OCI-M2 (cell line): ENCODE measurements at regions not wholly inside any gene's neighbourhood (a gene's known extent, or its start where the extent isn't known, plus 50 kb on each side); places are given as distances from the start of the nearest gene placed in this dataset.

Source experiments
- DNase-seq: peaks from one replicate; lab custom pipeline; 2025; ENCODE audit not compliant: unreplicated experiment; lab: John Stamatoyannopoulos, UW

DNA sequence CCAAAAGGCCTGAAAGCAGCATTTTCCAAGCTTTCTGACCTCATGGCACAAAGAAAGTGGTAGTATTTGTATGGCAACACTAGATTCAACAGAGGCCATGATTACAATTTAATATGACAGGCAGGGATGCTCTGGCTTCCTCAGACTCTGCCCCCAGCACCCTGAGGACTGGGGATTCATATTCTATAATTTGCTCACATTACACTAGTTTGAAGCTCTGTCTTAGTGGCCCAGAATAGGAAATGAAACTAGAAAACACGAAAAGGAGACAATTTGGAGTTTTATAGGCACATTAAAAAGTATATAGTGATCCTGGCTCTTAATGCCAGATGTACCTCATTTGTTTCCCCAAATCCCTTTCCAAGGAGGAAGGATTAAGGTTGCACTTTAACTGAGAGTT, 173.0 kb upstream of the STK17B start:
- no peak for DNase-seq

DNA sequence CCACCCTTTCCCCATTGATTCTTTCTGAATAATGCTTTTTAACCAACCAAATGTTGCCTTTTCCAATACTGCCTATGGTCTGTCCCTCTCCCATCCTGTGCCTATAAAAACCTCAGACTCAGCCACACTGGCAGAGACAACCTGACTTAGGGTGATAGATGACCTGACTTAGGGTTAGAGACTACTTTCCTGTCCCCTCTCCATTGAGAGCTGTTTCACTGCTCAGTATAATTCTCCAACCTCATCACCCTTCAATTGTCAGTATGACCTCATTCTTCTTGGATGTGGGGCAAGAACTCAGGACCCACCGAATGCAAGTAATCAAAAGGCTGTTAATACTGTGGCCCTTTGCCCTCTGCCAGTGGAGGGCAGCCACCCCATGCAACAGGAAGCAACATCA, 182.3 kb upstream of the STK17B start:
- DNase-seq: no peak

GRCh38 chr2:196354186-196354585, 182.8 kb upstream of the STK17B start:
- no peak for DNase-seq

- no peak for DNase-seq
These were observed 185.0 kb upstream of the STK17B start for GRCh38 chr2:196356332-196356731.

DNA sequence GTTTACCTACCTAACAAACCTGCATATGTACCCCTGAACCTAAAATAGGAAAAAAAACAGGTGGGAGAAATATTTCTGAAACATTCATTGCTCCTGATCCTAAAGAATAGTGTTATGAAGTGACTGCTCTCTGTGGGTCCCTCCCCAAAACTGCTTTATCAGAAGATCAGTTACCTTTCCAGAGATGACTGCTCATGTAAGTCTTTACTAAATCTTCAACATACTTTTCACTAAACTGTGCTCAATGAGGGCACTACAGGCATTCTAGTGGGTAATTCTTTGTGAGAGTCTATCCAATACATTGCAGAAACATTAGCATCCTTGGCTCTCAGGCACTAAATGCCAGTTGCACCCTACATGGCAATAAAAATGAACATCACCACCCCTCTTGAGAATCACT, 189.3 kb upstream of the STK17B start:
- DNase-seq: no peak

GRCh38 chr2:196361606-196362326, 190.4 kb upstream of the STK17B start:
- no peak for DNase-seq

DNA sequence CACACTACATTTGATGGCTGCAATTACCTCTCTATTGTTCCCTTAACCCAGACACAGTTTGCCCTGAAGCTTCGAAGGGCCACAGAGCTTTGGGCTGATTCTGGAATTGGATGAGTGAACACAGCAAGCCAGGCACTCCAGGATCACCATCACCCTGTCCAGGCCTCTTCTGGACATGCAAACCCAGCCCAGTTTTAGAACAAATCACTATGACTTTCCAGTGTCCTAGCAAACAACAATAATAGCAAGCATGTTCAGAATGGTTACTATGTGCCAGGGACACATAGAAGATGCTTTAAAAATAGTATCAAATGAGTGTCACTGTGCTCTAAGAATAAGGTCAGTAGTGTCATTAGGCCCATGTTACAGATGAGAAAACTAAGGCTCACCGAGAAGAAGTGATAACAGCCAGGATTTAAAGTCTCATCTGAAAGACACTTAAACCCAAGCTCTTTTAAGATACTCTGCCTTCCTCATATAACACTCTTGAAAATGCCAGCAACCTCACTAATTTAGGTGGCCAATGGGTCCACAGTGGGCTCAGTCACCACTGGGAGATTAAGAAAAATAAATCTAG, 191.7 kb upstream of the STK17B start:
- DNase-seq: no peak

GRCh38 chr2:196365145-196365544, 193.8 kb upstream of the STK17B start:
- no peak for DNase-seq

- no peak for DNase-seq
These were observed 194.5 kb upstream of the STK17B start for GRCh38 chr2:196365923-196366322.

DNA sequence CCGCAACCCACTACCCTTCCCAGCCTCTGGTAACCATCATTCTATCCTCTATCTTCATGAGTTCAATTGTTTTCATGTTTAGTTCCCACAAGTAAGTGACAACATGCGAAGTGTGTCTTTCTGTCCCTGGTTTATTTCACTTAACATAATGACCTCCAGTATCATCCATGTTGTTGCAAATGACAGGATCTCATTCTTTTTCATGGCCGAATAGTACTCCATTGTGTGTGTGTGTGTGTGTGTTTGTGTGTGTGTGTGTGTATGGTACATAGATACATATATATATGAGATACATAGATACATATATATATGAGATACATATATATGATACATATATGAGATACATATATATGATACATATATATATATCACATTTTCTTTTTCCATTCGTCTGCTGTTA, 196.3 kb upstream of the STK17B start:
- DNase-seq: no peak

DNA sequence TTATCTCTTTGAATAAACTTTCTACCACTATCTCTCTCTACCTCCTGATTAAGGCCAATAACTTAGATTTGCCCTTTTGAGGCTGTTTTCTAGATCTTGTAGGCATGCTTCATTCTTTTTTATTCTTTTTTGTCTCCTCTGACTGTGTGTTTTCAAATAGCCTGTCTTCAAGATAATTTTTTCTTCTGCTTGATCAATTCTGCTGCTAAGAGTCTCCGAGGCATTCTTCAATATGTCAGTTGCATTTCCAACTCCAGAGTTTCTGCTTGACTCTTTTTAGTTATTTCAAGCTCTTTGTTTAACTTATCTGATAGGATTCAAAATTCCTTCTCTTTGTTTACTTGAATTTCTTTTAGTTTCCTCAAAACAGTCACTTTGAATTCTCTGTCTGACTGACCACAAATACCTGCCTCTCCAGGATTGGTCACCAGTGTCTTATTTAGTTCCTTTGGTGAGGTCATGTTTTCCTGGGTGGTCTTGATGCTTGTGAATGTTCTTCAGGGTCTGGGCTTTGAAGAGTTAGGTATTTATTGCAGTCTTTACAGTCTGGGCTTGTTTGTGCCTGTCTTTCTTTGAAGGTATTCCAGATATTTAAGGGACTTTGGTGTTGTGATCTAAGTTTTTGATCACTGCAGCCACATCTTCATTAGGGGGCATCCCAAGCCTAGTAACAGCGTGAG, 197.3 kb upstream of the STK17B start:
- DNase-seq: no peak

DNA sequence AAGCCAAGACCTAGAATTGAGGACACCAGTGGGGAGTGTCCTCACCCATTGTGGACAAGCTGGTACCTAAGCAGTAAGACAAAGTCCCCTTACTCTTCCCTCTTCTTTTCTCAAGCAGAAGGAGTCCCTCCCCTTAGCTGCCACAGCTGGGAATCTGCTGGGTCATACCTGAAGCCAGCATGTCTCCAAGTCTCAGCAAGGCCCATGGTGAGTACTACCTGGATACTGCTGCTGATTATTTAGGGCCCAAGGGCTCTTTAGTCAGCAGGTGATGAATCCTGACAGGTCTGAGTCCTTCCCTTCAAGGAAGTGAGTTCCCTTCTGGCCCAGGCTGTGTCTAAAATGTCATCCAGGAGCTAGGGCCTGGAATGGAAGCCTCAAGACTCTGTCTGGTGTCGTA, 198.6 kb upstream of the STK17B start:
- DNase-seq: no peak

DNA sequence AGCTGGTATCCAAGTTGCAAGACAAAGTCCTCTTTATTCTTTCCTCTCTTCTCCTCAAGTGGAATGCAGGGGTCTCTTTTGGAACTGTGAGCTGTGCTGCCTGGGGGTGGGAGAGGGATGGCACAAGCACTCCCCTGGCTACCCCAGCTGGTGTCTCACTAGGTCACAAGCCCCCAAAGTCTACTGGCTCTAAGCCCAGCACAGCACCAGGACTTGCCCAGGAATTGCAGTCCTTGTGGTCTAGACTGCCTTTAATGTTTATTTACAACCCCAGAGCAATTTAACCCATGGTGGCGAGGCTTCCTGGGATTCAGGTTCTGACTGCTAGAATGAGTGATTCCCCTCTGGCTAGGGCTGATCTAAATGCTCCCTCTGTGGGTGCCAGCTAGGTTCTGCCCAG, 199.0 kb upstream of the STK17B start:
- no peak for DNase-seq

GRCh38 chr2:196372276-196372809, 201.0 kb upstream of the STK17B start:
- no peak for DNase-seq

DNA sequence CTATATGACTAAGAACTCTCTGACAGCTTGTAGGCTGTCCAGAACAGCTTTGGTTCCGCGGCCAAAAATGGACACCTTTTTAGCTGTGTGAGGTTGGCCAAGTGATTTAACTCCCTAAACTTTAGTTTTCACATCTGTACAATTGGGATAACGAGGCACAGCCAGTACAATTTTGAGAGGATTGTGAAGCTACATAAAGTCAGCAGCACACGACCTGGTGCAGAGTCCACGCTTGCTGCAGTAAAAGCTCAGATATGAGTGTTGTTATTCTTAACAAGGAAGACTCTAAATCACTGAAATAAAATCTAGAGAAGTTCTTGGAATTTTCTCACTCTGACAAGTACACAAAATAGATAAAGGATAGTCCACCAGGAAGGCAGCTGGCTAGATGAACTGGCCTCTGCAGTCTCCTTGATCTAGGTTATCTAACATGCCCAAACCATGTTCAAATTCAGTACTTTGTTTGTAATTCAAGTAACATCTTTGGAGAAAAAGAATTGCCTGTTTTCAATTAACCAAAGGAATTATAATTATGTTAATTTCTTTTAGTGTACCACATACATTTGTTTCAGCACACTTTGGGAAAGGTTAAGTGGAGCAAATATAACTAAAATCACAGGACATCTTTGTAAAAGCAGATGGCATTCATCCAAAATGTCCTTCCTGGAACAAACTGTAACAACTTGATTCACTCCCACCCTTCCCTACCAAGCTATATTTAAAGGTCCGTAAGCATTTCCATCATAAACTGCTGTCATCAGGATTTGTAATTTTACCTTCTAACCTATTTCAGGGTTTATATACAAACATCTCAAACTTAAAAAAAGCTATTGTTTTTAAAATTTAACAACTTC, 201.7 kb upstream of the STK17B start:
- no peak for DNase-seq

DNA sequence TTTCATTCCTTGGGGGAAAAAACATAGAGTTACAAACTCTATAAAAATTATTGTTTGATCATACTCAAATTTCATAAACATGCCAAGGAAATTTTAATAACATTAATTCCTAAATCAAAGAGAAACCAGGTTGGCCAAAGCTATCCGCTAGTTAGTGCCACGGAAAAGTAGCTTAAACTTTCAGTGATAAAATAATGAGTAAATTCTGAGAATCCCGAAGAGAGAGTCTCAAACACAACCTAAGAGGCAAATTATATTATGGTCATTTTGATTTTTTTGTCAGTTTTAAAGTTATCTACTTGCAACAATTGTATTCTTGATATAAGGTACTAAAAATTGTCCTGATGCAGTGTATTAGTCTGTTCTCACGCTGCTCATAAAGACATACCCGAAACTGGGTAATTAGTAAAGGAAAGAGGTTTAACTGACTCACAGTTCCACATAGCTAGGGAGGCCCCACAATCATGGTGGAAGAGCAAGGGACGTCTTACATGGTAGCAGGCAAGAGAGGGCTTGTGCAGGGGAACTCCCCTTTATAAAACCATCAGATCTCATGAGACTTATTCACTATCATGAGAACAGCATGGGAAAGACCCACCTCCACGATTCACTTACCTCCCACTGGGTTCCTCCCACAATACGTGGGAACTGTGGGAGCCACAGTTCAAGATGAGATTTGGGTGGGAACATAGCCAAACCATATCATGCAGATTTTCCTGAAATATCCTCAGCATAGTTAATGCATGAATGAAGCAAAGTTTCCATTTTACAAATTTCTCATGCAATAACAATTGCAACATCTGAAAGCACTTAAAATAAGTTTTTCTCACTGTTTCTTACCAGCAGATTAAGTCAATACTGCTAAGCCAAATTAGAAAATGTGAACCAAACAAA, 205.9 kb upstream of the STK17B start:
- DNase-seq: no peak

- DNase-seq: no peak
These were observed 208.2 kb upstream of the STK17B start for GRCh38 chr2:196379600-196379999.

DNA sequence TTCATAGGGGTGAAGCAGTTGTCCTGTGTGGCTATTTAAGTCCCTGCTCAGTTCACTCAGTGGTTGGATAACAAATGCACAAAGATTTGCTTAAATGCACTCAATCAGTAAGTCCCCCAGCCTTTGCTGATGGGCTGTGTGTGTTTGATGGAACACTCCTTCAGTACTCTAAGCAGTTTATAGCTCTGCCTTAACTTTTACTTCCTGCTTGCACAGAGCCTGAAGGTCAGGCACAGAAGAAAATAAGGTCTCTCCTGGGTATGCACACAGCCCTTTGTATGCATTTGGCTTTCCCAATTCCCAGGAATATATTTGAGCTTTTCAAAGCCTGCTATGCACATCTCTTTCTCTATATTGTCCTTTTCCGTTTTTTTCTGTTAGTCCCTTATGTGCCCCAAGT, 208.7 kb upstream of the STK17B start:
- DNase-seq: no peak

DNA sequence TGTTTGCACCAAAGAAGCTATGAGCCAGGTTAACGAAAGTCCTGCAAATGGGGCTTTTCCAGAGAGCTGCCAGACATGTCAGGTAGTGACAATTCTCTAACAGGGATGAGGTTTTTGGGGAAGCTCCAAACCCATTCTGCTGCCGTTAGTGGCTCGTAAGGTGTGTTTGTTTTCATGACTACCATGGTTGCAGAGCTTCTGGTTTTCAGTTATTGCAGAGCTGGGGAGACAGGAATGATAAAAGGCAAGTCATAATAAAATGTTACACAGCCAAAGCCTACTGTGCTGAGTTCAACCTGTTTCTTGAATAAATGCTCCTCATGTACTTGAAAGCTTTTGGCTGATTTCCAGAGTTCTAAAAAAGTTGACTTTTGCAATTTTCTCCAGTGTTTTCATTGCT, 209.2 kb upstream of the STK17B start:
- DNase-seq: no peak

DNA sequence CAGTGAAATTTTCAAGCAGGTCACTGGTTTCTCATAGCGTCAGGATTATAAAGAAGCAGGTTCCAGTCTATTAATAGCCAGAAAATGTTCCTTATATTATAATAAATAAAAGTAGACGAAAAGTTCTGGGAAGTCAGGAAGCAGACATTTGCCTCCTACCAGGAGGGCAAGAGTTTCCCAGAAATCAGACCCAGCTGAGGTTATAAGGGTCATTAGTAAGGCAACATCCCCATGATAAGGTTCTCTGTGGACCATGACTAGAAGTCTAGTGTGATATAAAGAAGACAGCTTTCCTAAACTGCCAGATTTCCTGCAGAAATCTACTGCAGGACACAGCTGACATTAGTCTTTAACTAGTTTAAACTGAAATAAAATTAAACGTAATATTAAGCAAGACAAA, 210.1 kb upstream of the STK17B start:
- DNase-seq: no peak
